OCI-LY7 (cell line): ENCODE measurements at regions not wholly inside any gene's neighbourhood (a gene's known extent, or its start where the extent isn't known, plus 50 kb on each side); places are given as distances from the start of the nearest gene placed in this dataset.

Source experiments
- BruUV-seq: library from RNA; stranded (reverse); fragments of 400-500 nt; replicated peaks from 2 replicates; lab custom pipeline; 2021; lab: Mats Ljungman, UMichigan
- CTCF ChIA-PET: fragments of 300-600 bp; sonication (Branson Sonifier 250); formaldehyde crosslinking; loops from one replicate; lab custom pipeline; 2022; ENCODE audit warnings: antibody characterized with exemption; ENCODE audit not compliant: unreplicated experiment; lab: Charles Lee
- POLR2A ChIA-PET: fragments of 300-600 bp; sonication (Branson Sonifier 250); formaldehyde crosslinking; loops from one replicate; lab custom pipeline; 2022; ENCODE audit warnings: antibody characterized with exemption; lab: Charles Lee
- DNase-seq: peaks from one replicate; pipeline ENCODE4 v3.0.0-alpha.2; 2015; ENCODE audit warnings: low spot score
- H2AFZ ChIP-seq: fragments of 200-600 bp; sonication (generic), shearing (Covaris generic); 2 replicates; pipeline ENCODE4 v1.6.1; 2014; ENCODE audit warnings: mild to moderate bottlenecking, antibody characterized with exemption, low read length, moderate library complexity
- H3K27ac ChIP-seq: fragments of 200-600 bp; sonication (generic); 2 replicates; pipeline ENCODE4 v1.5.1; 2014; ENCODE audit warnings: mixed run types, low read depth, mild to moderate bottlenecking, moderate library complexity, low read length, inconsistent platforms; ENCODE audit not compliant: poor library complexity, severe bottlenecking
- H3K36me3 ChIP-seq: fragments of 200-600 bp; sonication (generic); 2 replicates; pipeline ENCODE4 v1.6.1; 2014; ENCODE audit warnings: mild to moderate bottlenecking, antibody characterized with exemption, low read length, moderate library complexity, mixed read lengths; ENCODE audit not compliant: insufficient read depth
- H3K4me1 ChIP-seq: fragments of 200-600 bp; sonication (generic); 2 replicates; pipeline ENCODE4 v1.5.1; 2014; ENCODE audit warnings: mild to moderate bottlenecking, low read length; ENCODE audit not compliant: insufficient read depth, poor library complexity, severe bottlenecking
- H3K4me2 ChIP-seq: fragments of 200-600 bp; sonication (generic); 2 replicates; pipeline ENCODE4 v1.6.1; 2014; ENCODE audit warnings: mild to moderate bottlenecking, low read length
- H3K4me3 ChIP-seq: fragments of 200-600 bp; sonication (generic); 2 replicates; pipeline ENCODE4 v1.5.1; 2014; ENCODE audit warnings: mild to moderate bottlenecking, low read depth, low read length; ENCODE audit not compliant: poor library complexity, severe bottlenecking
- H3K79me2 ChIP-seq: fragments of 200-600 bp; sonication (generic); 2 replicates; pipeline ENCODE4 v1.6.1; 2016; ENCODE audit warnings: low read depth, mild to moderate bottlenecking, low read length, moderate library complexity, mixed read lengths; ENCODE audit not compliant: insufficient read depth
- H3K9me2 ChIP-seq: fragments of 200-600 bp; sonication (generic); 2 replicates; pipeline ENCODE4 v1.6.1; 2016; ENCODE audit warnings: mild to moderate bottlenecking, low read length, mixed read lengths; ENCODE audit not compliant: insufficient read depth
- H3K9me3 ChIP-seq: fragments of 200-600 bp; sonication (generic); 2 replicates; pipeline ENCODE4 v1.6.1; 2014; ENCODE audit warnings: mild to moderate bottlenecking, mixed run types, low read length, mixed read lengths
- H4K20me1 ChIP-seq: fragments of 200-600 bp; sonication (generic); 2 replicates; pipeline ENCODE4 v1.6.1; 2014; ENCODE audit warnings: mild to moderate bottlenecking, antibody characterized with exemption, low read length, moderate library complexity, mixed read lengths; ENCODE audit not compliant: insufficient read depth
- EZH2phosphoT487 ChIP-seq: fragments of 200-600 bp; sonication (generic); IDR thresholded peaks from 2 replicates; pipeline ENCODE4 v1.6.1; 2018; ENCODE audit warnings: low read depth, borderline replicate concordance, mild to moderate bottlenecking, mixed run types, antibody characterized with exemption, low read length, moderate library complexity, mixed read lengths
- intact Hi-C: fragments of 100-400 bp; cut with micrococcal nuclease; formaldehyde crosslinking; loops from one replicate; pipeline ENCODE4 v1.10.0; 2022; ENCODE audit not compliant: unreplicated experiment
- TF ChIP-seq, protein P1 (sequence below): fragments of 200-600 bp; sonication (generic); conservative IDR thresholded peaks from 2 replicates; pipeline ENCODE4 v1.5.1; 2014; ENCODE audit warnings: mild to moderate bottlenecking, antibody characterized with exemption, low read length, moderate library complexity, mixed read lengths

GRCh38 chr20:24872291-24873024 lies 76.6 kb upstream of the CST7 start:
- H3K36me3 ChIP-seq, result no peaks in the 10 kb centered on the region
- TF ChIP-seq, protein P1, sequence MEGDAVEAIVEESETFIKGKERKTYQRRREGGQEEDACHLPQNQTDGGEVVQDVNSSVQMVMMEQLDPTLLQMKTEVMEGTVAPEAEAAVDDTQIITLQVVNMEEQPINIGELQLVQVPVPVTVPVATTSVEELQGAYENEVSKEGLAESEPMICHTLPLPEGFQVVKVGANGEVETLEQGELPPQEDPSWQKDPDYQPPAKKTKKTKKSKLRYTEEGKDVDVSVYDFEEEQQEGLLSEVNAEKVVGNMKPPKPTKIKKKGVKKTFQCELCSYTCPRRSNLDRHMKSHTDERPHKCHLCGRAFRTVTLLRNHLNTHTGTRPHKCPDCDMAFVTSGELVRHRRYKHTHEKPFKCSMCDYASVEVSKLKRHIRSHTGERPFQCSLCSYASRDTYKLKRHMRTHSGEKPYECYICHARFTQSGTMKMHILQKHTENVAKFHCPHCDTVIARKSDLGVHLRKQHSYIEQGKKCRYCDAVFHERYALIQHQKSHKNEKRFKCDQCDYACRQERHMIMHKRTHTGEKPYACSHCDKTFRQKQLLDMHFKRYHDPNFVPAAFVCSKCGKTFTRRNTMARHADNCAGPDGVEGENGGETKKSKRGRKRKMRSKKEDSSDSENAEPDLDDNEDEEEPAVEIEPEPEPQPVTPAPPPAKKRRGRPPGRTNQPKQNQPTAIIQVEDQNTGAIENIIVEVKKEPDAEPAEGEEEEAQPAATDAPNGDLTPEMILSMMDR, result no peak
- TF ChIP-seq EZH2phosphoT487, result no peak
- intact Hi-C loops, result loop anchor here (1.0 to 5.0 kb wide), 2 partner anchors 29 to 45 kb away; no protein-coding TSS in a partner anchor
- no peak overlapping the region for H2AFZ ChIP-seq
- peak; percentile 21 for DNase-seq
- H3K79me2 ChIP-seq, result no peaks in the 10 kb centered on the region
- H3K4me3 ChIP-seq, result no peak overlapping the region
- H3K4me1 ChIP-seq, result no peaks in the 10 kb centered on the region
- ChIA-PET CTCF (no interaction called here), POLR2A (interaction anchor here (0.8 kb wide), 1 partner anchor 17 kb away, joined by 3 read pairs; no protein-coding TSS in a partner anchor)
- H3K9me2 ChIP-seq, result no peaks in the 10 kb centered on the region
- H4K20me1 ChIP-seq, result no peaks in the 10 kb centered on the region
- H3K27ac ChIP-seq, result no peak overlapping the region
- no peaks in the 10 kb centered on the region for H3K9me3 ChIP-seq
- no TSS peak for BruUV-seq
- H3K4me2 ChIP-seq, result no peak overlapping the region

DNA sequence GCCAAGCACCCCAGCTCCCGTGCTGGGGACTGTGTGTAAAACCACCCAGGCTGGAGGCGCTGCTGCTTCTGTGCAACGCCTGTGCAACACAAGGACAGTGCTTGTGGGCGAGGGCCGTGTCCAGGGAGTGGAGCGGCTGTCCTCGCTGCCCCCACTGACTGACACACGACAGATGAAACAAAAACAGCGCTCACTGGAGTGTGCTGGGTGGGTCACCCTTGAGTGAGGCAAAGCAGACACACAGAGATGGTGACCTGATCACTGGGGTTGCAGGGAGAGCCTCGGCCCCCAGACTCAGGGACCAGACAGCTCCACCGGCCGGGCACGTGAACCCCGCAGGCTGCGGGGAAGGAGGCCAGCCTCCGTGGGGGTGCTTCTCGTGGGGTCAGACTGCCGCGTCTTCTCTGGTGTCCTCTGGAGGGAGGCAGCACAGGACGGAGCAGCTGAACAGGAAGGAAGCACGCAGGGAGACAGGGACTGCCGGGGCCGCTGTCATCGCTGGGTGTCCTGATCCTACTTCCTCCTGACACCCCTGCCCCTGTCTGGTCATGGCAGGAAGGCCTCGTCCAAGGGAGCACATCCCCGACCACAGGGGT lies 75.9 kb upstream of the CST7 start:
- H3K27ac ChIP-seq, result no peak overlapping the region
- no TSS peak for BruUV-seq

More for the DNA sequence above, 75.9 kb upstream of the CST7 start:
- Histone ChIP-seq H3K79me2 (no peaks in the 10 kb centered on the region), H3K9me3 (no peaks in the 10 kb centered on the region), H4K20me1 (no peaks in the 10 kb centered on the region), H3K4me2 (no peak overlapping the region), H3K36me3 (no peaks in the 10 kb centered on the region), H3K4me1 (no peaks in the 10 kb centered on the region), H3K4me3 (no peak overlapping the region), H3K9me2 (no peaks in the 10 kb centered on the region), H2AFZ (no peak overlapping the region)
- intact Hi-C loops, result loop anchor here (5.0 kb wide), 1 partner anchor 44 kb away; no protein-coding TSS in a partner anchor
- CTCF ChIA-PET, result no interaction called here
- no peak for DNase-seq
- TF ChIP-seq, protein P1, result no peak
- TF ChIP-seq EZH2phosphoT487, result no peak
- POLR2A ChIA-PET, result interaction anchor here (0.8 kb wide), 1 partner anchor 18 kb away, joined by 3 read pairs; no protein-coding TSS in a partner anchor
